Vagina (tissue), 2 donors: ENCODE measurements at regions not wholly inside any gene's neighbourhood (a gene's known extent, or its start where the extent isn't known, plus 50 kb on each side); places are given as distances from the start of the nearest gene placed in this dataset.

Source experiments
- DNase-seq, 2 donors: peaks; one replicate each; pipeline ENCODE4 v3.0.0-alpha.2; 2017; ENCODE audit errors: extremely low spot score in 2 of 2
- H3K27ac ChIP-seq: fragments of 200-600 bp; sonication (generic); one replicate; pipeline ENCODE4 v1.5.1; 2019
- H3K27me3 ChIP-seq: fragments of 200-600 bp; sonication (generic); one replicate; pipeline ENCODE4 v1.5.1; 2019
- H3K36me3 ChIP-seq, 2 donors: fragments of 200-600 bp; sonication (generic); one replicate each; pipeline ENCODE4 v1.5.1; 2017 to 2019
- H3K4me1 ChIP-seq: fragments of 200-600 bp; sonication (generic); one replicate; pipeline ENCODE4 v1.5.1; 2019
- H3K4me3 ChIP-seq, 2 donors: fragments of 200-600 bp; sonication (generic); 1 replicate in 1 of 2; 2 replicates in 1 of 2; pipeline ENCODE4 v1.5.1; 2016 to 2019
- H3K9me3 ChIP-seq: fragments of 200-600 bp; sonication (generic); one replicate; pipeline ENCODE4 v1.5.1; 2019
- POLR2A ChIP-seq, 2 donors: fragments of 450-650 bp; IDR thresholded peaks; one replicate each; pipeline ENCODE4 v1.6.1; 2017; ENCODE audit warnings: antibody characterized with exemption in 2 of 2, mild to moderate bottlenecking in 2 of 2, moderate library complexity in 2 of 2
- POLR2AphosphoS5 ChIP-seq, 2 donors: sonication (generic); formaldehyde crosslinking; IDR thresholded peaks; one replicate each; pipeline ENCODE4 v1.9.0; 2017; ENCODE audit warnings: antibody characterized with exemption in 2 of 2, mild to moderate bottlenecking in 2 of 2, low read depth in 1 of 2; ENCODE audit not compliant: insufficient read depth in 1 of 2
- intact Hi-C: fragments of 100-400 bp; cut with DNase I; formaldehyde crosslinking; loops from one replicate; pipeline ENCODE4 v1.15.1; 2023
- TF ChIP-seq, protein P1 (sequence below), 3 experiments: fragments of 450-650 bp in 2 of 3; fragments of 200-600 bp in 1 of 3; sonication (generic) in 1 of 3; IDR thresholded peaks; one replicate each; pipeline ENCODE4 v1.5.1; 2017 to 2019; ENCODE audit warnings: antibody characterized with exemption in 3 of 3, mild to moderate bottlenecking in 2 of 3, moderate library complexity in 2 of 3

GRCh38 chr4:18197467-18197866 lies 175.9 kb upstream of the LCORL start:
- TF ChIP-seq, protein P1, sequence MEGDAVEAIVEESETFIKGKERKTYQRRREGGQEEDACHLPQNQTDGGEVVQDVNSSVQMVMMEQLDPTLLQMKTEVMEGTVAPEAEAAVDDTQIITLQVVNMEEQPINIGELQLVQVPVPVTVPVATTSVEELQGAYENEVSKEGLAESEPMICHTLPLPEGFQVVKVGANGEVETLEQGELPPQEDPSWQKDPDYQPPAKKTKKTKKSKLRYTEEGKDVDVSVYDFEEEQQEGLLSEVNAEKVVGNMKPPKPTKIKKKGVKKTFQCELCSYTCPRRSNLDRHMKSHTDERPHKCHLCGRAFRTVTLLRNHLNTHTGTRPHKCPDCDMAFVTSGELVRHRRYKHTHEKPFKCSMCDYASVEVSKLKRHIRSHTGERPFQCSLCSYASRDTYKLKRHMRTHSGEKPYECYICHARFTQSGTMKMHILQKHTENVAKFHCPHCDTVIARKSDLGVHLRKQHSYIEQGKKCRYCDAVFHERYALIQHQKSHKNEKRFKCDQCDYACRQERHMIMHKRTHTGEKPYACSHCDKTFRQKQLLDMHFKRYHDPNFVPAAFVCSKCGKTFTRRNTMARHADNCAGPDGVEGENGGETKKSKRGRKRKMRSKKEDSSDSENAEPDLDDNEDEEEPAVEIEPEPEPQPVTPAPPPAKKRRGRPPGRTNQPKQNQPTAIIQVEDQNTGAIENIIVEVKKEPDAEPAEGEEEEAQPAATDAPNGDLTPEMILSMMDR (IDR thresholded peaks at IDR 0.05) = no peak
- TF ChIP-seq POLR2A (IDR thresholded peaks at IDR 0.05) (no peak), POLR2AphosphoS5 (IDR thresholded peaks at IDR 0.05; ENCODE audit: insufficient read depth in 1 of 2, low read depth in 1 of 2) (no peak)
- Histone ChIP-seq H3K27me3 (no peaks in the 10 kb centered on the region), H3K4me3 (no peak overlapping the region), H3K4me1 (no peaks in the 10 kb centered on the region), H3K9me3 (no peaks in the 10 kb centered on the region), H3K36me3 (no peaks in the 10 kb centered on the region), H3K27ac (no peak overlapping the region)
- DNase-seq = no peak
- intact Hi-C loops = no loop called here

- no peak overlapping the region for H3K27ac ChIP-seq
- H3K9me3 ChIP-seq = no peaks in the 10 kb centered on the region
- no peaks in the 10 kb centered on the region for H3K4me1 ChIP-seq
- H3K27me3 ChIP-seq = no peaks in the 10 kb centered on the region
- H3K36me3 ChIP-seq = no peaks in the 10 kb centered on the region
- TF ChIP-seq, protein P1 (IDR thresholded peaks at IDR 0.05) = no peak
- TF ChIP-seq POLR2AphosphoS5 (IDR thresholded peaks at IDR 0.05; ENCODE audit: insufficient read depth in 1 of 2, low read depth in 1 of 2) = no peak
- TF ChIP-seq POLR2A (IDR thresholded peaks at IDR 0.05) = no peak
- intact Hi-C loops = no loop called here
- no peak for DNase-seq
- H3K4me3 ChIP-seq = no peak overlapping the region
Measured at GRCh38 chr4:18194278-18194677, 172.7 kb upstream of the LCORL start.

DNA sequence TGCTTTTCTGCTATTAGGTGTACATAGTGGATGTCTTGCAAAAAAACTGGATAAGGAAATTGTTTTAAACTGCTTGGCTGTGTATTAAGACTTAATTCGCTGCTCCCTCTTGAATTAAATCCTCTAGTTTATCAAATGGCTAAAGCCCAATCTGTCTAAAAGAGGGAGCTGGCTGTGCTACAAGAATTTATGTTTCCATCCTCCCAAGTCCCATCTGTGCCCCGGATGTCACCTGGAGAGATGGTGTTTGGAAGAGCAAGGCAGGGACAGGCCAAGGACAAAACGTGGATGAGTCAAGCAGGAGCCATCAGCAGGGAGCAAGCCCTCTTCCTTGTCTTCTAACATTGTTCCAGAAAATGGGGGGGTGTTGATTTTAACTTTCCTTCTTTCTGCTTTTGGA lies 171.3 kb upstream of the LCORL start:
- intact Hi-C loops = no loop called here
- Histone ChIP-seq H3K36me3 (no peaks in the 10 kb centered on the region), H3K27ac (no peak overlapping the region), H3K27me3 (no peaks in the 10 kb centered on the region), H3K4me3 (no peak overlapping the region), H3K9me3 (no peaks in the 10 kb centered on the region), H3K4me1 (no peaks in the 10 kb centered on the region)
- TF ChIP-seq POLR2A (IDR thresholded peaks at IDR 0.05) = no peak
- TF ChIP-seq, protein P1 (IDR thresholded peaks at IDR 0.05) = no peak
- TF ChIP-seq POLR2AphosphoS5 (IDR thresholded peaks at IDR 0.05; ENCODE audit: insufficient read depth in 1 of 2, low read depth in 1 of 2) = no peak
- DNase-seq = no peak

GRCh38 chr4:18185491-18185890 lies 163.9 kb upstream of the LCORL start:
- H3K9me3 ChIP-seq = no peaks in the 10 kb centered on the region
- no peaks in the 10 kb centered on the region for H3K4me1 ChIP-seq
- no peak for TF ChIP-seq POLR2AphosphoS5 (IDR thresholded peaks at IDR 0.05; ENCODE audit: insufficient read depth in 1 of 2, low read depth in 1 of 2)
- TF ChIP-seq, protein P1 (IDR thresholded peaks at IDR 0.05) = no peak
- TF ChIP-seq POLR2A (IDR thresholded peaks at IDR 0.05) = no peak
- H3K36me3 ChIP-seq = no peaks in the 10 kb centered on the region
- DNase-seq = no peak
- no peak overlapping the region for H3K4me3 ChIP-seq
- intact Hi-C loops = no loop called here
- H3K27me3 ChIP-seq = no peaks in the 10 kb centered on the region
- H3K27ac ChIP-seq = no peak overlapping the region

DNA sequence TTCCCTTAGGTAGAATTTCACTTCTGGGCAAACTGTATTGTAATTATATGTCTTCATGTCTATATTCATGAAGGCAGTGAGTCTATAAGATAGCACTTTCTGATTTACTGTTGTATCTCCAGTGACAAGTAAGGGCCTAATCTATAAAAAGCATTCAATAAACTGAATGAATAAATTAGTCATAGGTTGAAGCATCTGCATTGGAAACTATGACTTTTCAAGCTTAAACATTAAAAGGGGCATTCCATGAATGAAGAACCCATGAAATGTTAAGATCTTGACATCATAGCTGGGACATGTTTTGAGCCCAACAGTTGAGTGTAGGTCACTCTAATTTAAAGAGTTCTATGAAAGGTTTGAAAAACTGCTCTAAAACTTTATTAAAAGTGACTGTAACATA lies 159.3 kb upstream of the LCORL start:
- H3K4me1 ChIP-seq = no peaks in the 10 kb centered on the region
- no peaks in the 10 kb centered on the region for H3K9me3 ChIP-seq
- intact Hi-C loops = no loop called here
- no peak for DNase-seq
- TF ChIP-seq, protein P1 (IDR thresholded peaks at IDR 0.05) = no peak
- TF ChIP-seq POLR2A (IDR thresholded peaks at IDR 0.05) = no peak
- no peak for TF ChIP-seq POLR2AphosphoS5 (IDR thresholded peaks at IDR 0.05; ENCODE audit: insufficient read depth in 1 of 2, low read depth in 1 of 2)
- no peak overlapping the region for H3K4me3 ChIP-seq
- H3K36me3 ChIP-seq = no peaks in the 10 kb centered on the region
- no peak overlapping the region for H3K27ac ChIP-seq
- H3K27me3 ChIP-seq = no peaks in the 10 kb centered on the region
